HCT116 (cell line): ENCODE measurements at regions not wholly inside any gene's neighbourhood (a gene's known extent, or its start where the extent isn't known, plus 50 kb on each side); places are given as distances from the start of the nearest gene placed in this dataset.

Experiments used
- ATAC-seq: fragments of 200-7000 bp; cut with Tn5 transposase; 2 replicates; pipeline ENCODE4 v1.9.1; 2020; ENCODE audit warnings: mild to moderate bottlenecking, moderate library complexity
- BruUV-seq: library from RNA; stranded (reverse); fragments of 400-500 nt; replicated peaks from 2 replicates; lab custom pipeline; 2021; lab: Mats Ljungman, UMichigan
- CTCF ChIA-PET: fragments of 300-600 bp; sonication (Branson Sonifier 250); formaldehyde crosslinking; loops from one replicate; lab custom pipeline; 2021; ENCODE audit warnings: antibody characterized with exemption; lab: Charles Lee
- POLR2A ChIA-PET: fragments of 300-600, 350-600 bp; sonication (Branson Sonifier 250); formaldehyde crosslinking; loops from one replicate; lab custom pipeline; 2021; ENCODE audit warnings: antibody characterized with exemption; lab: Charles Lee
- RAD21 ChIA-PET, 2 experiments: fragments of 300-600 bp; sonication (Branson Sonifier 250); formaldehyde crosslinking; loops; one replicate each; lab custom pipeline; 2023; ENCODE audit warnings: low total read pairs in 2 of 2; ENCODE audit not compliant: uncharacterized antibody in 2 of 2, unreplicated experiment in 2 of 2, low non-redundant PET in 1 of 2; lab: Charles Lee
- DNase-seq: peaks from one replicate; pipeline ENCODE4 v3.0.0-alpha.2; 2010; ENCODE audit warnings: low read depth, low spot score
- H2AFZ ChIP-seq: fragments of 200-600 bp; shearing (Covaris generic), sonication (generic); 2 replicates; pipeline ENCODE4 v1.6.1; 2017; ENCODE audit warnings: low read depth, mixed run types, mixed read lengths, antibody characterized with exemption, low read length; ENCODE audit not compliant: poor library complexity, severe bottlenecking
- H3K27ac ChIP-seq: 2 replicates; pipeline ENCODE4 v1.5.1; 2012; ENCODE audit warnings: low read depth, low read length
- H3K27me3 ChIP-seq: fragments of 200-600 bp; sonication (generic); 2 replicates; pipeline ENCODE4 v1.6.1; 2016; ENCODE audit warnings: mixed run types, low read length, mixed read lengths; ENCODE audit not compliant: insufficient read depth
- H3K36me3 ChIP-seq, 2 experiments: fragments of 200-500 bp in 1 of 2; fragments of 200-600 bp in 1 of 2; sonication (Bioruptor generic) in 1 of 2; sonication (generic) in 1 of 2; 2 replicates each; pipeline versions ENCODE4 v1.5.1 to v1.6.1; 2014 to 2016; ENCODE audit warnings: low read length in 2 of 2, inconsistent platforms in 1 of 2, mixed read lengths in 1 of 2, mixed run types in 1 of 2; ENCODE audit not compliant: insufficient read depth in 2 of 2, control insufficient read depth in 1 of 2
- H3K4me1 ChIP-seq, 2 experiments: fragments of 200-600 bp in 1 of 2; sonication (generic) in 1 of 2; 2 replicates each; pipeline versions ENCODE4 v1.5.1 to v1.6.1; 2012 to 2017; ENCODE audit warnings: low read length in 2 of 2, inconsistent platforms in 1 of 2, mild to moderate bottlenecking in 1 of 2, mixed read lengths in 1 of 2, mixed run types in 1 of 2, moderate library complexity in 1 of 2; ENCODE audit not compliant: insufficient read depth in 2 of 2, control insufficient read depth in 1 of 2
- H3K4me2 ChIP-seq: fragments of 200-600 bp; sonication (generic); 2 replicates; pipeline ENCODE4 v1.6.1; 2017; ENCODE audit warnings: mixed run types, low read length, mixed read lengths
- H3K4me3 ChIP-seq, 2 experiments: fragments of 200-600 bp in 1 of 2; sonication (generic) in 1 of 2; replicated peaks in 1 of 2; 2 replicates each; pipeline ENCODE4 v1.5.1; 2011 to 2016; ENCODE audit warnings: low read length in 2 of 2, control low read depth in 1 of 2, low read depth in 1 of 2, mild to moderate bottlenecking in 1 of 2, mixed read lengths in 1 of 2, mixed run types in 1 of 2
- H3K79me2 ChIP-seq: fragments of 200-600 bp; sonication (generic); 2 replicates; pipeline ENCODE4 v1.6.1; 2017; ENCODE audit warnings: mild to moderate bottlenecking, mixed run types, low read length, moderate library complexity, mixed read lengths; ENCODE audit not compliant: insufficient read depth
- H3K9ac ChIP-seq: fragments of 200-600 bp; sonication (generic); 2 replicates; pipeline ENCODE4 v1.6.1; 2016; ENCODE audit warnings: low read length, mixed read lengths
- H3K9me2 ChIP-seq: fragments of 200-600 bp; sonication (generic), shearing (Covaris generic); 2 replicates; pipeline ENCODE4 v1.6.1; 2017; ENCODE audit warnings: mixed run types, mild to moderate bottlenecking, moderate library complexity; ENCODE audit not compliant: insufficient read depth
- H3K9me3 ChIP-seq, 2 experiments: fragments of 200-500 bp in 1 of 2; fragments of 200-600 bp in 1 of 2; sonication (Bioruptor generic) in 1 of 2; sonication (generic) in 1 of 2; 2 replicates each; pipeline ENCODE4 v1.6.1; 2014 to 2017; ENCODE audit warnings: low read length in 2 of 2, mixed read lengths in 2 of 2, inconsistent platforms in 1 of 2, low read depth in 1 of 2, mild to moderate bottlenecking in 1 of 2, mixed run types in 1 of 2, moderate library complexity in 1 of 2; ENCODE audit not compliant: control insufficient read depth in 1 of 2, insufficient read depth in 1 of 2
- H4K20me1 ChIP-seq: fragments of 200-600 bp; sonication (generic), shearing (Covaris generic); 2 replicates; pipeline ENCODE4 v1.6.1; 2017; ENCODE audit warnings: mixed run types, mild to moderate bottlenecking, moderate library complexity; ENCODE audit not compliant: insufficient read depth
- ATF3 ChIP-seq: IDR thresholded peaks from 2 replicates; pipeline ENCODE4 v1.6.1; 2012
- CBX3 ChIP-seq: IDR thresholded peaks from 2 replicates; pipeline ENCODE4 v1.6.1; 2012; ENCODE audit warnings: low read depth
- CEBPB ChIP-seq: IDR thresholded peaks from 2 replicates; pipeline ENCODE4 v1.6.1; 2012; ENCODE audit warnings: low read depth
- CTCF ChIP-seq, 3 experiments: fragments of 200-600 bp in 1 of 3; sonication (generic) in 1 of 3; IDR thresholded peaks in 2 of 3; conservative IDR thresholded peaks in 1 of 3; 2 replicates each; pipeline ENCODE4 v1.5.1; 2012 to 2017; ENCODE audit warnings: low read depth in 2 of 3, low read length in 2 of 3, antibody characterized with exemption in 1 of 3, borderline replicate concordance in 1 of 3, control low read depth in 1 of 3, mild to moderate bottlenecking in 1 of 3, mixed read lengths in 1 of 3, mixed run types in 1 of 3, moderate library complexity in 1 of 3; ENCODE audit not compliant: insufficient read depth in 1 of 3
- EGR1 ChIP-seq: IDR thresholded peaks from 2 replicates; pipeline ENCODE4 v1.6.1; 2012; ENCODE audit warnings: low read depth
- EZH2 ChIP-seq: fragments of 200-600 bp; sonication (generic); IDR thresholded peaks from 2 replicates; pipeline ENCODE4 v1.6.1; 2017; ENCODE audit warnings: antibody characterized with exemption, mixed run types
- EZH2phosphoT487 ChIP-seq: fragments of 200-600 bp; IDR thresholded peaks from 2 replicates; pipeline ENCODE4 v1.6.1; 2018; ENCODE audit warnings: antibody characterized with exemption, borderline replicate concordance
- FOSL1 ChIP-seq: IDR thresholded peaks from 2 replicates; pipeline ENCODE4 v1.6.1; 2012; ENCODE audit warnings: low read depth
- MAX ChIP-seq: IDR thresholded peaks from 2 replicates; pipeline ENCODE4 v1.6.1; 2012
- POLR2A ChIP-seq: IDR thresholded peaks from 2 replicates; pipeline ENCODE4 v1.7.0; 2011; ENCODE audit warnings: borderline replicate concordance; ENCODE audit not compliant: insufficient read depth, insufficient read length; ENCODE audit errors: extremely low read depth
- POLR2AphosphoS5 ChIP-seq: IDR thresholded peaks from 2 replicates; pipeline ENCODE4 v1.6.1; 2011; ENCODE audit warnings: mild to moderate bottlenecking, low read depth, low read length, moderate library complexity
- RAD21 ChIP-seq: IDR thresholded peaks from 2 replicates; pipeline ENCODE4 v1.6.1; 2012; ENCODE audit warnings: low read depth, mild to moderate bottlenecking
- REST ChIP-seq: IDR thresholded peaks from 2 replicates; pipeline ENCODE4 v1.6.1; 2012; ENCODE audit warnings: low read depth
- SIN3A ChIP-seq: IDR thresholded peaks from 2 replicates; pipeline ENCODE4 v1.6.1; 2012; ENCODE audit warnings: low read depth
- SP1 ChIP-seq: IDR thresholded peaks from 2 replicates; pipeline ENCODE4 v1.6.1; 2012; ENCODE audit warnings: low read depth
- TCF7L2 ChIP-seq: IDR thresholded peaks from 2 replicates; pipeline ENCODE4 v1.7.0; 2011; ENCODE audit warnings: borderline replicate concordance, inconsistent platforms; ENCODE audit not compliant: insufficient read depth, insufficient read length; ENCODE audit errors: extremely low read depth
- YY1 ChIP-seq: IDR thresholded peaks from 2 replicates; pipeline ENCODE4 v1.6.1; 2011; ENCODE audit warnings: low read length, low read depth, moderate library complexity, mild to moderate bottlenecking; ENCODE audit not compliant: insufficient replicate concordance; ENCODE audit errors: extremely low read depth
- ZFX ChIP-seq: fragments of 450-650 bp; IDR thresholded peaks from 2 replicates; pipeline ENCODE4 v1.6.1; 2017
- ZNF274 ChIP-seq: fragments of 200-500 bp; sonication (Bioruptor generic); IDR thresholded peaks from 2 replicates; pipeline ENCODE4 v1.6.1; 2014; ENCODE audit warnings: mild to moderate bottlenecking, low read depth, low read length, inconsistent platforms
- intact Hi-C: fragments of 100-400 bp; cut with micrococcal nuclease; formaldehyde crosslinking; loops from 2 replicates; pipeline ENCODE4 v1.10.0; 2022

GRCh38 chr12:113643177-113643974, 171.7 kb upstream of the LHX5 start:
- BruUV-seq = no TSS peak
- TF ChIP-seq SP1 (no peak), CBX3 (no peak), POLR2AphosphoS5 (no peak), FOSL1 (no peak), TCF7L2 (no peak), YY1 (no peak), SIN3A (no peak), RAD21 (no peak), EZH2phosphoT487 (no peak), ATF3 (no peak), ZNF274 (no peak), EZH2 (no peak), MAX (no peak), REST (no peak), POLR2A (no peak), EGR1 (no peak), ZFX (no peak), CTCF (IDR thresholded peaks at IDR 0.05 in 2 of 3, conservative IDR thresholded peaks at IDR 0.05 in 1 of 3; ENCODE audit: borderline replicate concordance in 1 of 3, insufficient read depth in 1 of 3, low read depth in 2 of 3, low read length in 2 of 3) (no peak), CEBPB (no peak)
- TF ChIP-seq, all 23 proteins: peak for 0
- Histone ChIP-seq H3K27ac (no peak overlapping the region), H3K9me2 (no peaks in the 10 kb centered on the region), H2AFZ (no peak overlapping the region), H3K4me2 (no peak overlapping the region), H3K9me3 (no peaks in the 10 kb centered on the region), H3K36me3 (no peaks in the 10 kb centered on the region), H3K79me2 (no peaks in the 10 kb centered on the region), H3K9ac (no peak overlapping the region), H4K20me1 (no peaks in the 10 kb centered on the region), H3K27me3 (peaks cover 30% of the 10 kb centered on the region), H3K4me3 (no peak overlapping the region), H3K4me1 (no peaks in the 10 kb centered on the region)
- POLR2A ChIA-PET = no interaction called here
- intact Hi-C loops = no loop called here
- DNase-seq (no peak), ATAC-seq (no peak)
- CTCF ChIA-PET = no interaction called here
- RAD21 ChIA-PET = no interaction called here
